ENCODE measurements at regions not wholly inside any gene's neighbourhood (a gene's known extent, or its start where the extent isn't known, plus 50 kb on each side); places are given as distances from the start of the nearest gene placed in this dataset.

- WGBS, 2 donors = 50 to 76% methylated on average over 9 of the region's 9 CpGs
- Histone ChIP-seq H3K36me3 (ENCODE audit: control insufficient read depth in 4 of 4, insufficient read depth in 4 of 4, low read length in 4 of 4) (no peaks in the 10 kb centered on the region), H3K27ac (ENCODE audit: low read depth in 1 of 2, low read length in 1 of 2) (no peak overlapping the region), H3K27me3 (ENCODE audit: control insufficient read depth in 3 of 3, insufficient read depth in 3 of 3, low read length in 2 of 3) (no peaks in the 10 kb centered on the region), H3K4me1 (ENCODE audit: control insufficient read depth in 5 of 5, insufficient read depth in 5 of 5, low read length in 5 of 5) (no peaks in the 10 kb centered on the region), H3K4me3 (no peak overlapping the region), H3K9me3 (ENCODE audit: control insufficient read depth in 4 of 4, insufficient read depth in 3 of 4, low read length in 3 of 4) (no peaks in the 10 kb centered on the region), H3K9ac (ENCODE audit: insufficient read depth in 1 of 2, low read length in 2 of 2) (no peak overlapping the region)
- DNase-seq = peak in 2 of 3 donors; percentile 15 to 25
- peak; percentile 79 for TF ChIP-seq CTCF (IDR thresholded peaks at IDR 0.05; ENCODE audit: control extremely low read depth, extremely low read depth)
- peak; percentile 87 for ATAC-seq (ENCODE audit: insufficient read depth, low FRiP score)
Observed at GRCh38 chr6:53410508-53411258, 61.9 kb upstream of the ELOVL5 start.

DNA sequence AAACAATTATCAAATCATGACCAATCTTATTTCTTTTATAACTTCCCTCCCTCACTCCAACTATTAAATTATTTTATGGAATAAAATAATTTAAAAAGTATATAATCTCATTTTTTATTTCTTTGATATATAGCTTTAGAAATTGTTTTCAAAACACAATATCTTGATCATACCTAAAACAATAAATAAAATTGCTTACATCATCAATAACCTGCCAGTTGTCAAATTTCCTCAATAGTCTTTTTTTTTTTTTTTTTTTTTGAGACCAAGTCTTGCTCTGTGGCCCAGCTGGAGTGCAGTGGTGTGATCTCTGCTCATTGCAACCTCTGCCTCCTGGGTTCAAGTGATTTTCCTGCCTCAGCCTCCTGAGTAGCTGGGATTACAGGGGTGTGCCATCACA is 60.1 kb upstream of the ELOVL5 start:
- Histone ChIP-seq H3K36me3 (ENCODE audit: control insufficient read depth in 4 of 4, insufficient read depth in 4 of 4, low read length in 4 of 4) (no peaks in the 10 kb centered on the region), H3K4me3 (no peak overlapping the region), H3K27me3 (ENCODE audit: control insufficient read depth in 3 of 3, insufficient read depth in 3 of 3, low read length in 2 of 3) (no peaks in the 10 kb centered on the region), H3K27ac (ENCODE audit: low read depth in 1 of 2, low read length in 1 of 2) (no peak overlapping the region), H3K9me3 (ENCODE audit: control insufficient read depth in 4 of 4, insufficient read depth in 3 of 4, low read length in 3 of 4) (no peaks in the 10 kb centered on the region), H3K9ac (ENCODE audit: insufficient read depth in 1 of 2, low read length in 2 of 2) (no peak overlapping the region), H3K4me1 (ENCODE audit: control insufficient read depth in 5 of 5, insufficient read depth in 5 of 5, low read length in 5 of 5) (no peaks in the 10 kb centered on the region)
- no peak for TF ChIP-seq CTCF (IDR thresholded peaks at IDR 0.05; ENCODE audit: control extremely low read depth, extremely low read depth)
- no peak for ATAC-seq (ENCODE audit: insufficient read depth, low FRiP score)
- no peak for DNase-seq

DNA sequence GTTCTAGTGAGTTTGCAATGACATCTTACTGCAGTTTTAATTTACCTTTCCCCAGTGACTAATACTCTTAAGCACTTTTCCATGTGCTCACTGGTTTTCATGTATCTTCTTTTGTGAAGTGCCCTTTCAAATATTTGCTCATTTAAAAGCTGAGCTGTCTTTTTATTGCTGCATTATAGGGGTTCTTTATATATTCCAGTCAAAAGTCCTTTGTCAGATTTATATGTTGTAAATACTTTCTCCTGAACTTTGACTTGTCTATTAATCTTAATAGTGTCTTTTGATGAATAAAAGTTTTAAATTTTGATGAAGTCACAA is 50.2 kb upstream of the ELOVL5 start:
- Histone ChIP-seq H3K36me3 (ENCODE audit: control insufficient read depth in 4 of 4, insufficient read depth in 4 of 4, low read length in 4 of 4) (no peaks in the 10 kb centered on the region), H3K27me3 (ENCODE audit: control insufficient read depth in 3 of 3, insufficient read depth in 3 of 3, low read length in 2 of 3) (no peaks in the 10 kb centered on the region), H3K9me3 (ENCODE audit: control insufficient read depth in 4 of 4, insufficient read depth in 3 of 4, low read length in 3 of 4) (no peaks in the 10 kb centered on the region), H3K4me3 (no peak overlapping the region), H3K27ac (ENCODE audit: low read depth in 1 of 2, low read length in 1 of 2) (no peak overlapping the region), H3K4me1 (ENCODE audit: control insufficient read depth in 5 of 5, insufficient read depth in 5 of 5, low read length in 5 of 5) (no peaks in the 10 kb centered on the region), H3K9ac (ENCODE audit: insufficient read depth in 1 of 2, low read length in 2 of 2) (no peak overlapping the region)
- ATAC-seq (ENCODE audit: insufficient read depth, low FRiP score) = no peak
- no peak for DNase-seq
- no peak for TF ChIP-seq CTCF (IDR thresholded peaks at IDR 0.05; ENCODE audit: control extremely low read depth, extremely low read depth)
